IPS-15b (cell line): ENCODE measurements at regions not wholly inside any gene's neighbourhood (a gene's known extent, or its start where the extent isn't known, plus 50 kb on each side); places are given as distances from the start of the nearest gene placed in this dataset.
A peak's percentile ranks its signal among the peaks of the same experiment; 100 is the strongest.
"Not testable (repeated sequence)": the region's sequence is repeated elsewhere in the genome, so short reads cannot be mapped to it uniquely, and the experiment has no call there.

Experiments
- H3K27me3 ChIP-seq: one replicate; pipeline ENCODE4 v1.6.1; 2013; ENCODE audit warnings: low read length; ENCODE audit not compliant: control insufficient read depth, insufficient read depth
- H3K36me3 ChIP-seq: one replicate; pipeline ENCODE4 v1.6.1; 2013; ENCODE audit warnings: low read length; ENCODE audit not compliant: control insufficient read depth, insufficient read depth
- H3K4me1 ChIP-seq: one replicate; pipeline ENCODE4 v1.6.1; 2013; ENCODE audit warnings: mild to moderate bottlenecking, low read length; ENCODE audit not compliant: control insufficient read depth, insufficient read depth
- H3K4me3 ChIP-seq: one replicate; pipeline ENCODE4 v1.5.1; 2013; ENCODE audit warnings: low read depth, low read length
- H3K9ac ChIP-seq: one replicate; pipeline ENCODE4 v1.6.1; 2013; ENCODE audit warnings: low read depth, mild to moderate bottlenecking, low read length
- H3K9me3 ChIP-seq: one replicate; pipeline ENCODE4 v1.6.1; 2013; ENCODE audit warnings: mild to moderate bottlenecking, low read length; ENCODE audit not compliant: control insufficient read depth, insufficient read depth

DNA sequence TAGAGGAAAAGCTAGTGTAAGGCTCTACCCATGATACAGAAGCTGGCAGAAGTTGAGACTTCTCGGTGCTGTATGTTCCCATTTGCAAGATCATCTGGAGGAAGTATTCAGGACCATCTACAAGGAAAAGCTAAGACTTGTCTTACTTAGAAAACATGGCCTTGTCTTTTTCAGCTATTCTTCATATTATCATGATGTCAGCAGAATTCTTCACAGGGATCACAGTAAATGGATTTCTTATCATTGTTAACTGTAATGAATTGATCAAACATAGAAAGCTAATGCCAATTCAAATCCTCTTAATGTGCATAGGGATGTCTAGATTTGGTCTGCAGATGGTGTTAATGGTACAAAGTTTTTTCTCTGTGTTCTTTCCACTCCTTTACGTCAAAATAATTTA lies 79.6 kb upstream of the SCIN start:
- Histone ChIP-seq H3K36me3 (no peaks in the 10 kb centered on the region), H3K9me3 (no peaks in the 10 kb centered on the region), H3K27me3 (no peaks in the 10 kb centered on the region), H3K9ac (no peak overlapping the region), H3K4me1 (peaks cover 6% of the 10 kb centered on the region), H3K4me3 (no peak overlapping the region)

- Histone ChIP-seq H3K9ac (no peak overlapping the region), H3K4me1 (peaks cover 6% of the 10 kb centered on the region), H3K4me3 (no peak overlapping the region), H3K36me3 (no peaks in the 10 kb centered on the region), H3K9me3 (no peaks in the 10 kb centered on the region), H3K27me3 (no peaks in the 10 kb centered on the region)
Observed at GRCh38 chr7:12491526-12491925, 79.0 kb upstream of the SCIN start.

DNA sequence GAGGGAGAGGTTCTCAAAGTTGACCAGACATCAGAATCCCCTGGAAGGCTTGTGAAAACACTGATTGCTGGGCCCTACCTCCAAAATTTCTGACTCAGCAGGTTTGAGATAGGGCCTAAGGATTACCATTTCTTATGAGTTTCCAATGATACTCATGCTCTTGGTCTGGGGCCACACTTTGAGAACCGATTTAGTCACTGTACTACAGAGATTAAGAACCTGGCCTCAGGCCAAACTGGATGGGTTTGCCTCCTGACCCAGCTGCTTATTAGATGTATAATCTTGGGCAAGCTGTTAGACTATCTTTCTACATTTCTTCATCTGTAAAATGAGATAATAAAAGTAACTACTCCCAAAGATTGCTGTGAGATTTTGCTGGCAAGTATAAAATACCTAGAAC lies 77.1 kb upstream of the SCIN start:
- Histone ChIP-seq H3K4me3 (no peak overlapping the region), H3K36me3 (no peaks in the 10 kb centered on the region), H3K9me3 (no peaks in the 10 kb centered on the region), H3K27me3 (no peaks in the 10 kb centered on the region), H3K4me1 (peaks cover 6% of the 10 kb centered on the region), H3K9ac (no peak overlapping the region)

GRCh38 chr7:12493863-12494686 lies 76.4 kb upstream of the SCIN start:
- Histone ChIP-seq H3K27me3 (no peaks in the 10 kb centered on the region), H3K9ac (no peak overlapping the region), H3K36me3 (no peaks in the 10 kb centered on the region), H3K4me1 (peaks cover 6% of the 10 kb centered on the region), H3K9me3 (no peaks in the 10 kb centered on the region), H3K4me3 (no peak overlapping the region)

- Histone ChIP-seq H3K9me3 (no peaks in the 10 kb centered on the region), H3K27me3 (no peaks in the 10 kb centered on the region), H3K36me3 (no peaks in the 10 kb centered on the region), H3K4me3 (no peak overlapping the region), H3K4me1 (peaks cover 6% of the 10 kb centered on the region), H3K9ac (no peak overlapping the region)
Observed at GRCh38 chr7:12494687-12495024, 75.9 kb upstream of the SCIN start.

DNA sequence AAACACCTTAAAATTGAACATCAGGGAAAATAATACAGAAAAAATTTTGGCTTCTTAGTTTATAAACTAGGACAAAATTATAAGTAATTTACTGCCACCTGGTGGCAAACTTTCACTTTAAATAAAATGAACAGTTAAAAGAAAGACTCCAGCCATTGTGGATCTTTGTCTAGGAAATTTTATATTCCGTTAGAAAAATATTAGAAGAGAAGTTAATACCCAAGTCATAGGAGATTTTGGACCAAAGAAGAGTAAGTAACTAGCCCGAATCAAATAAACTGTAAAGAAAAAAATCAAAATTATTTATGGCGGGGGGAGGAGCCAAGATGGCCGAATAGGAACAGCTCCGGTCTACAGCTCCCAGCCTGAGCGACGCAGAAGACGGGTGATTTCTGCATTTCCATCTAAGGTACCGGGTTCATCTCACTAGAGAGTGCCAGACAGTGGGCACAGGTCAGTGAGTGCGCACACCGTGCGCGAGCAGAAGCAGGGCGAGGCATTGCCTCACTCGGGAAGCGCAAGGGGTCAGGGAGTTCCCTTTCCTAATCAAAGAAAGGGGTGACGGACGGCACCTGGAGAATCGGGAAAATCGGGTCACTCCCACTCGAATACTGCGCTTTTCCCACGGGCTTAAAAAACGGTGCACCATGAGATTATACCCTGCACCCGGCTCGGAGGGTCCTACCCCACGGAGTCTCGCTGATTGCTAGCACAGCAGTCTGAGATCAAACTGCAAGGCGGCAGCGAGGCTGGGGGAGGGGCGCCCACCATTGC lies 73.4 kb upstream of the SCIN start:
- not testable (repeated sequence) for H3K36me3 ChIP-seq, H3K9me3 ChIP-seq, H3K4me1 ChIP-seq, H3K9ac ChIP-seq, H3K27me3 ChIP-seq
- peak overlapping the region; percentile 41 for H3K4me3 ChIP-seq

GRCh38 chr7:12504149-12504548 lies 66.4 kb upstream of the SCIN start:
- Histone ChIP-seq H3K27me3 (no peaks in the 10 kb centered on the region), H3K9me3 (no peaks in the 10 kb centered on the region), H3K9ac (no peak overlapping the region), H3K36me3 (no peaks in the 10 kb centered on the region), H3K4me3 (no peak overlapping the region), H3K4me1 (peaks cover 5% of the 10 kb centered on the region)

DNA sequence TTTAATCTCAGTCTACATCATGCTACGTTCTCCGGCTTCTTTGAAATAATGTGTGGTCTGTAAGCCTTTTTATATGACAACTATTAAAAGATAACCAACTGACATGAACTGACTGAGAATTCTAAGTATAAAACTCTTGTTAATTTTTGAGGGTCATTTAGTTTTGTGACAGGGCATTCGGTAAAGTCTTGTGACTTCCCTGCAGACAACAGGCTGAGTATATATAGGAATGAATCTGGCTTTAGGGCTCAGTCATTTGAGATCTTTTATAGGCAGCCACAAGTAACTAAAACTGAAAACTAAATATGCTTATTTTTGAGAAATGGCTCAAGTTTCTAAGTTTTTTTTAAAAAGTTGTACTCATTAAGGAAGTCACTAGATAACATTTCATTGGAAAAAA lies 62.5 kb upstream of the SCIN start:
- H3K9ac ChIP-seq: no peak overlapping the region
- no peaks in the 10 kb centered on the region for H3K9me3 ChIP-seq
- no peaks in the 10 kb centered on the region for H3K27me3 ChIP-seq
- no peak overlapping the region for H3K4me3 ChIP-seq
- H3K4me1 ChIP-seq: peaks cover 5% of the 10 kb centered on the region
- no peaks in the 10 kb centered on the region for H3K36me3 ChIP-seq

- no peak overlapping the region for H3K4me3 ChIP-seq
- no peaks in the 10 kb centered on the region for H3K36me3 ChIP-seq
- no peaks in the 10 kb centered on the region for H3K27me3 ChIP-seq
- H3K4me1 ChIP-seq: peaks cover 5% of the 10 kb centered on the region
- no peak overlapping the region for H3K9ac ChIP-seq
- H3K9me3 ChIP-seq: no peaks in the 10 kb centered on the region
Observed at GRCh38 chr7:12508554-12508953, 62.0 kb upstream of the SCIN start.

DNA sequence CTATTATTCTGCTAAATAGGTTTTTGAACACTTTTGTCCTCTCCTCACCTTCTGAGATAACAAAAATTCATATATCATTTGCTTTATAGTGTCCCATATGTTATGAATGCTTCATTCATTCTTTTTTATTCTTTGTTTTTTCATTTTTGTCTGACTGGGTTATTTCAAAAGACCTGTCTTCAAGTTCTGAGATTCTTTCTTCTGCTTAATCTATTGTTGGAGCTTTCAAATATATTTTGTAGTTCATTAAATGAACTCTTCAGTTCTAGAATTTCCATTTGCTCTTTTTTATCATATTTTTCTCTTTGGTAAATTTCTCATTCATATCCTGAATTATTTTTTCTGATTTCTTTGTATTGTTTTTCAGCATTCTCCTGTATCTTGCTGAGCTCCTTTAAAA lies 53.1 kb upstream of the SCIN start:
- H3K4me1 ChIP-seq: peaks cover 3% of the 10 kb centered on the region
- no peaks in the 10 kb centered on the region for H3K9me3 ChIP-seq
- no peaks in the 10 kb centered on the region for H3K36me3 ChIP-seq
- no peak overlapping the region for H3K9ac ChIP-seq
- no peak overlapping the region for H3K4me3 ChIP-seq
- H3K27me3 ChIP-seq: no peaks in the 10 kb centered on the region

DNA sequence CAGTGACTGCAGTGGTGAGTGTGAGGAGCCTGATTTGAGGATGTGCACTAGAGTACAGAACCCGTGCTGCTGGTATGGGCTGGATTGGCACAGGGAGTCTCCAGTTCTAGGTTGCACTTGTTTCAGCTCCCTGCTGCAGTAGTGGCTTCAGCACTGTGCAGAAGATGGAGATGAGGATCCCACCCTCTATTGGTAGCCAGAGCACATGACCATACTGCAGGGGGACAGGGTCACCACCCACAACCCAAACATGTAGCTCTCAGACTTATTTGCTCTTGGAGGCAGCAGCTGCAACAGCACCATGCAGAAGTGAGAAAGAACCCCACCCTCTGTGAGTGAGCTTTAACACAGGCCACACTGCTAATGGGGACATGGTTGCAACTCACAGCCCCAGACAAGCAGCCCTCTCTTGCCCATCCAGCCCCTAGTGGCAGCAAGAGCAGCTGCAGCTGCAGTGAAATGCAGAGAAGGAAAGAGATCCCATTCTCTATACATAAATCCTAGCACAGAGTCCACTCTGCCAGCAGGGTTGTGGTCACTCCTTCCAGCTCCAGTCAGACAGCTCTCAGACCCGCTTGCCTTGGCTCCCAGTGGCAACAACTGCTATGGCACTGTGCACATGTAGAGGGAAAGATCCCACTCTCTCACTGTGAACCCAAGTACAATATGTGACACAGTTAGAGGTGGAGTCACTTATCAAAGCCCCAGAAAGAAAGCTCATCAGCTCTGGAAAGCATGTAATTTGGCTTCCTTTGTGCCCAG lies 51.4 kb upstream of the SCIN start:
- H3K9me3 ChIP-seq: no peaks in the 10 kb centered on the region
- H3K9ac ChIP-seq: no peak overlapping the region
- H3K4me1 ChIP-seq: peaks cover 3% of the 10 kb centered on the region
- no peaks in the 10 kb centered on the region for H3K36me3 ChIP-seq
- no peak overlapping the region for H3K4me3 ChIP-seq
- H3K27me3 ChIP-seq: no peaks in the 10 kb centered on the region

DNA sequence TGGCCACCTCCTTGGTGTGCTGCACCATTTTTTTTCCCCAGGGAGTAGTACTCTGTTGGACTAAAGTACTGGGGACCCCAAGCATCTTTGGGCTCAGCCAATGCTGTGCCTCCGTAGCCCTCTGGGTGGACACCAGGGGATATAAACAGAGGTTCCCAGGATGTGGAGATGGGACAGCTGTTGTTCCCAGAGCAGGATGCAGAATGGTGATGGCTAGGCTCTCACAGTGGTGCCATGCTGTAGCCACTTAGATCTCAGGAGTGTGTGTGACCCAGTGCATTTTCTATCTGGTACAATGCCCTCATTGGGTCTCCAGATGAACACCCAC lies 50.9 kb upstream of the SCIN start:
- no peaks in the 10 kb centered on the region for H3K9me3 ChIP-seq
- H3K27me3 ChIP-seq: no peaks in the 10 kb centered on the region
- H3K4me1 ChIP-seq: peaks cover 3% of the 10 kb centered on the region
- H3K36me3 ChIP-seq: no peaks in the 10 kb centered on the region
- H3K4me3 ChIP-seq: no peak overlapping the region
- H3K9ac ChIP-seq: no peak overlapping the region
